ENCODE measurements at regions not wholly inside any gene's neighbourhood (a gene's known extent, or its start where the extent isn't known, plus 50 kb on each side); places are given as distances from the start of the nearest gene placed in this dataset.

- TF ChIP-seq MAZ (IDR thresholded peaks at IDR 0.05; ENCODE audit: borderline replicate concordance, low read depth, low read length) (no peak), MAZ (CRISPR knock-in tag; IDR thresholded peaks at IDR 0.05; ENCODE audit: low read depth) (no peak), ZNF589 (CRISPR knock-in tag; conservative IDR thresholded peaks at IDR 0.05) (no peak), ZNF629 (CRISPR knock-in tag; conservative IDR thresholded peaks at IDR 0.05) (no peak), ZNF34 (CRISPR knock-in tag; IDR thresholded peaks at IDR 0.05; ENCODE audit: borderline replicate concordance) (no peak), XRCC5 (optimal IDR thresholded peaks at IDR 0.05; ENCODE audit: low read length) (no peak), HDAC2 (CRISPR knock-in tag; IDR thresholded peaks at IDR 0.05) (no peak), ZNF605 (CRISPR knock-in tag; IDR thresholded peaks at IDR 0.05) (no peak), BCL3 (CRISPR knock-in tag; IDR thresholded peaks at IDR 0.05) (no peak), SNAI1 (CRISPR knock-in tag; IDR thresholded peaks at IDR 0.05; ENCODE audit: borderline replicate concordance) (no peak), TEAD3 (CRISPR knock-in tag; optimal IDR thresholded peaks at IDR 0.05; ENCODE audit: borderline replicate concordance) (no peak), PHF20 (CRISPR knock-in tag; IDR thresholded peaks at IDR 0.05) (no peak), CHCHD3 (CRISPR knock-in tag; IDR thresholded peaks at IDR 0.05) (no peak)
- H3K4me1 ChIP-seq (ENCODE audit: insufficient read depth, low read length) = peaks cover 27% of the 10 kb centered on the region
- peaks cover 5% of the 10 kb centered on the region; the same call in 1 of the 2 replicates for H3K9me3 ChIP-seq (ENCODE audit: low read length)
- no peak overlapping the region for H3K4me3 ChIP-seq (replicated peaks in 1 of 3; ENCODE audit: insufficient read depth in 1 of 3, low read depth in 2 of 3, low read length in 3 of 3)
- ChIA-PET POLR2A (no interaction called here), CTCF (ENCODE audit: low intra/inter-chr PET ratio, low total read pairs) (no interaction called here)
- DNase-seq (ENCODE audit: low spot score) (no peak), FAIRE-seq (no peak), ATAC-seq (no peak)
- intact Hi-C loops (cut with micrococcal nuclease; ENCODE audit: unreplicated experiment) (no loop called here), in situ Hi-C loops (cut with HindIII; ENCODE audit: extremely low pct_ligation_motif_present, low pct_unique_long_range_greater_than_20kb) (no loop called here)
- H3K79me2 ChIP-seq (ENCODE audit: insufficient read depth, low read length) = no peaks in the 10 kb centered on the region
- H3K36me3 ChIP-seq (replicated peaks in 1 of 2; ENCODE audit: control insufficient read depth in 1 of 2, insufficient read depth in 2 of 2, low read length in 2 of 2) = no peaks in the 10 kb centered on the region
- H4K20me1 ChIP-seq (ENCODE audit: insufficient read depth, low read length) = no peaks in the 10 kb centered on the region
- WGBS (ENCODE audit: low lambda C conversion rate) = 13% methylated on average over 2 of the region's 2 CpGs
- H3K9ac ChIP-seq (ENCODE audit: insufficient read depth, low read depth, low read length) = no peak overlapping the region
- H3K27me3 ChIP-seq (ENCODE audit: control insufficient read depth in 1 of 2, insufficient read depth in 2 of 2, low read length in 2 of 2) = no peaks in the 10 kb centered on the region; a peak in 1 of 5 replicates
- H3K4me2 ChIP-seq (ENCODE audit: low read depth, low read length) = no peak overlapping the region
- no peak overlapping the region for H2AFZ ChIP-seq (ENCODE audit: low read length)
- no TSS peak for BruUV-seq (replicated peaks)
- H3K27ac ChIP-seq (ENCODE audit: extremely low read length, insufficient read depth, low read length) = no peak overlapping the region
These were observed 146.0 kb downstream of the MIS18A start for GRCh38 chr21:32132881-32133280.
